MCF 10A (cell line): ENCODE measurements at regions not wholly inside any gene's neighbourhood (a gene's known extent, or its start where the extent isn't known, plus 50 kb on each side); places are given as distances from the start of the nearest gene placed in this dataset.

ENCODE experiments used
- BruUV-seq: library from RNA; stranded (reverse); fragments of 400-500 nt; replicated peaks from 2 replicates; lab custom pipeline; 2021; lab: Mats Ljungman, UMichigan
- CTCF ChIA-PET: fragments of 300-600 bp; sonication (Branson Sonifier 250); formaldehyde crosslinking; extraction: SDS; loops from one replicate; lab custom pipeline; 2021; ENCODE audit warnings: antibody characterized with exemption, inconsistent platforms; lab: Yijun Ruan, JAX
- POLR2A ChIA-PET: fragments of 300-600, 350-650 bp; sonication (Branson Sonifier 250); formaldehyde crosslinking; extraction: SDS; loops from one replicate; lab custom pipeline; 2020; ENCODE audit warnings: antibody characterized with exemption, inconsistent platforms; lab: Yijun Ruan, JAX
- DNase-seq: peaks from one replicate; pipeline ENCODE4 v3.0.0-alpha.2; 2018; ENCODE audit not compliant: unreplicated experiment
- H3K27ac Mint-ChIP-seq: one replicate; pipeline ENCODE4 v1.8.0; 2022; ENCODE audit warnings: mild to moderate bottlenecking, low read depth, mixed read lengths; ENCODE audit not compliant: unreplicated experiment
- H3K27me3 Mint-ChIP-seq: one replicate; pipeline ENCODE4 v1.8.0; 2022; ENCODE audit warnings: mixed read lengths; ENCODE audit not compliant: insufficient read depth, unreplicated experiment
- H3K36me3 Mint-ChIP-seq: one replicate; pipeline ENCODE4 v1.8.0; 2022; ENCODE audit warnings: mild to moderate bottlenecking, moderate library complexity, mixed read lengths; ENCODE audit not compliant: insufficient read depth, unreplicated experiment
- H3K4me1 Mint-ChIP-seq: one replicate; pipeline ENCODE4 v1.8.0; 2022; ENCODE audit warnings: mixed read lengths; ENCODE audit not compliant: insufficient read depth, unreplicated experiment
- H3K4me3 Mint-ChIP-seq: one replicate; pipeline ENCODE4 v1.8.0; 2022; ENCODE audit warnings: mild to moderate bottlenecking, moderate library complexity, mixed read lengths; ENCODE audit not compliant: unreplicated experiment
- H3K9me3 Mint-ChIP-seq: one replicate; pipeline ENCODE4 v1.8.0; 2022; ENCODE audit warnings: mixed read lengths; ENCODE audit not compliant: unreplicated experiment
- intact Hi-C: fragments of 100-400 bp; cut with micrococcal nuclease; formaldehyde crosslinking; loops from 2 replicates; pipeline ENCODE4 v1.14.1; 2022
- TF ChIP-seq, protein P1 (sequence below): fragments of 200-600 bp; IDR thresholded peaks from one replicate; pipeline ENCODE4 v1.8.0; 2022; ENCODE audit warnings: antibody characterized with exemption, mild to moderate bottlenecking; ENCODE audit not compliant: unreplicated experiment

DNA sequence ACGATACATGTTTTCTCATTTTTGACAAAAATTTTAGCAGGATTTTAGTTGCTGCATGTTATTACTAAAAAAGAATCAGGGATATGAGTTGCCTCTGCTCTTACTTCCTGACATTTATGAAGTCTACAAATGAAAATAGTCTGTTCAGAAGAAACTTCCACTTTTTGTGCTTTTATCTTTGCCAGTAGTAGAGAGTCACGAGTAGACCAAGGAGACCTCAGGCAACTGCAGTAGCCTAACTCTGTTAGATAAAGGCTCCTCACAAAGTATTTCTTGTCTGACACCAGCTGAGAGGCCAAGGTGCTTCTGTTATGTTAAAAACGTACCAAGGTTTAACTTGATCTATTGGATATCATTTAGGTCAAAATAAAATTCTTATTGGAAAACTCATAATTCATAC lies 333.9 kb downstream of the NR2F1-AS1 start:
- no TSS peak for BruUV-seq
- no peaks in the 10 kb centered on the region for H3K9me3 Mint-ChIP-seq
- ChIA-PET CTCF (no interaction called here), POLR2A (no interaction called here)
- intact Hi-C loops: no loop called here
- no peak overlapping the region for H3K27ac Mint-ChIP-seq
- no peaks in the 10 kb centered on the region for H3K36me3 Mint-ChIP-seq
- DNase-seq: no peak
- no peaks in the 10 kb centered on the region for H3K4me1 Mint-ChIP-seq
- H3K27me3 Mint-ChIP-seq: no peaks in the 10 kb centered on the region
- no peak overlapping the region for H3K4me3 Mint-ChIP-seq
- TF ChIP-seq, protein P1, sequence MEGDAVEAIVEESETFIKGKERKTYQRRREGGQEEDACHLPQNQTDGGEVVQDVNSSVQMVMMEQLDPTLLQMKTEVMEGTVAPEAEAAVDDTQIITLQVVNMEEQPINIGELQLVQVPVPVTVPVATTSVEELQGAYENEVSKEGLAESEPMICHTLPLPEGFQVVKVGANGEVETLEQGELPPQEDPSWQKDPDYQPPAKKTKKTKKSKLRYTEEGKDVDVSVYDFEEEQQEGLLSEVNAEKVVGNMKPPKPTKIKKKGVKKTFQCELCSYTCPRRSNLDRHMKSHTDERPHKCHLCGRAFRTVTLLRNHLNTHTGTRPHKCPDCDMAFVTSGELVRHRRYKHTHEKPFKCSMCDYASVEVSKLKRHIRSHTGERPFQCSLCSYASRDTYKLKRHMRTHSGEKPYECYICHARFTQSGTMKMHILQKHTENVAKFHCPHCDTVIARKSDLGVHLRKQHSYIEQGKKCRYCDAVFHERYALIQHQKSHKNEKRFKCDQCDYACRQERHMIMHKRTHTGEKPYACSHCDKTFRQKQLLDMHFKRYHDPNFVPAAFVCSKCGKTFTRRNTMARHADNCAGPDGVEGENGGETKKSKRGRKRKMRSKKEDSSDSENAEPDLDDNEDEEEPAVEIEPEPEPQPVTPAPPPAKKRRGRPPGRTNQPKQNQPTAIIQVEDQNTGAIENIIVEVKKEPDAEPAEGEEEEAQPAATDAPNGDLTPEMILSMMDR: no peak

DNA sequence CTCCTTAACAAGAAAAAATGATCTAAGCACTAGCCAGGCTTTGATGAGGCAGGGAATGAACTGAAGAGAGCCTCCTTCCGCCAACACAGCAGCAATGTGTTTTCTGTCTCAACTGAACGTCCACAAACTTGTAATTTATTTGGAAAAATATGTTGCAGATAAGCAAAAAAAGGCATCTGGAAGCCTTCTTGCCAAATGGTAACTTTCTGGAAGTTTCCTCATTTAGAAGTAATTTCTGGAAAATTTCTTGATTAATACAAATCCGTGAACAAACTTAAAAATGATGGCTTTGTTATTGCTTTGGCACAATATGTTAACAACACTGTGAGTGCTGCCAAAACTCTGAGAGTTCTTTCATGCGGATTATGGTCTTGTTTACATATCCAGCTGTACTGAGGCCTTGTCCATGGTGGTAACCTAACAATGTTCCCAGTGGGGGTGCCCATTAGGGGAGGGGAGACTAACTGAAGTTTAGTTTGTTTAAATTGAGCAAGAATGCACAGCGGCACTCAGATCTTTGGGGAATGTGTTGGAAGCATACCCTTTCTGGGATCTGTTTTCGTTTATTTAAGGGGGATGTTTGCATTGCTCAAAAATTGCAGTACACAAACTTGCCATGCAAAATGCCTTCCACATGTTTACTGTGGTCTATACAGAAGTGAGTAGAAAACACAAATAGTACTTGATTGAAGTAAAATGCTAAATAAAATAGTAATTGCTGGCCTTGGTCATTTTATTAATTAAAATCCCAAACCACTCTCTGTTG lies 334.7 kb downstream of the NR2F1-AS1 start:
- no peaks in the 10 kb centered on the region for H3K27me3 Mint-ChIP-seq
- no peaks in the 10 kb centered on the region for H3K9me3 Mint-ChIP-seq
- no peak overlapping the region for H3K4me3 Mint-ChIP-seq
- TF ChIP-seq, protein P1: no peak
- H3K36me3 Mint-ChIP-seq: no peaks in the 10 kb centered on the region
- POLR2A ChIA-PET: no interaction called here
- DNase-seq: no peak
- no peak overlapping the region for H3K27ac Mint-ChIP-seq
- BruUV-seq: no TSS peak
- intact Hi-C loops: no loop called here
- CTCF ChIA-PET: interaction anchor here (0.5 kb wide), 1 partner anchor 37 kb away, joined by 3 read pairs; no protein-coding TSS in a partner anchor
- H3K4me1 Mint-ChIP-seq: no peaks in the 10 kb centered on the region

DNA sequence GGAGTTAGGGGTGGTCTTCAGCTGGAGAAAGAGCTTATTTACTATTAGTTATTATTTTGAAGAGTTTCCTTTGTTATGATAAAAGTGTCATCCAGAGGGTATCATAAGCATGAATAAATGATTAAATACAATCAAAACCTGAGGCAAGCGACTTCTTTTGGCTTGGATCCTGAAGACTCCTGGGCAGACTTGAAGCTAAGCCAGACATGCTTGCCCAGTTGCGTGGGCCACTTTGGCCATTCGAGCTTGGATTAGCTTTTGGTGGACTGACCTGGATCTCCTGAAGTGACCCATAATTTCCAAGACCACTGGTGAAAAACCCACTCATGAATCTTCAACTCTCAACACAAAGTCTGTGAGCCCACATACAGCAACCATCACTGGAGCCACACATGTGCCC lies 335.8 kb downstream of the NR2F1-AS1 start:
- Mint-ChIP-seq H3K36me3 (no peaks in the 10 kb centered on the region), H3K4me1 (no peaks in the 10 kb centered on the region), H3K27me3 (no peaks in the 10 kb centered on the region), H3K4me3 (no peak overlapping the region), H3K9me3 (no peaks in the 10 kb centered on the region), H3K27ac (no peak overlapping the region)
- POLR2A ChIA-PET: interaction anchor here (0.5 kb wide), 1 partner anchor 991 kb away, joined by 3 read pairs; no protein-coding TSS in a partner anchor
- TF ChIP-seq, protein P1: no peak
- intact Hi-C loops: no loop called here
- CTCF ChIA-PET: no interaction called here
- no peak for DNase-seq
- BruUV-seq: no TSS peak

DNA sequence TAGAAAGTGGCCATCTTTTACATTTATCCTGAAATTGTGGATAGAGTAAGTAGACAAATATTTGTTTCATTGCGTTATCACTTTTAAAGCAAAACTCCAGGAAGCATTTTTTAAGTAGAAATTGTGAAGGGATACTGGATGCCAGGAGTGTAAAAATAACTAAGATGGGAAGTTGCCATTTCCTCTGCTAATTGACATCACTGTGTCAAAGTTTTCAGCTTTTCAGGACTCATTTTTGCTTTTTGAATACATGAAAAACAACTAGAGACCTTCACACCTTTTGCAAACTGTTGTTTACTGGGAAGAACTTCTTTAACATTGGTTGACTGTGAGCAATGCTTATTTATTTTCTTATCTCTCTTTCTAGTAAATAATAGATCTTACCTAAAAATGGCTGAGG lies 337.5 kb downstream of the NR2F1-AS1 start:
- intact Hi-C loops: no loop called here
- CTCF ChIA-PET: no interaction called here
- TF ChIP-seq, protein P1: no peak
- H3K36me3 Mint-ChIP-seq: no peaks in the 10 kb centered on the region
- no peaks in the 10 kb centered on the region for H3K9me3 Mint-ChIP-seq
- POLR2A ChIA-PET: no interaction called here
- no peak for DNase-seq
- no peaks in the 10 kb centered on the region for H3K4me1 Mint-ChIP-seq
- no TSS peak for BruUV-seq
- no peak overlapping the region for H3K27ac Mint-ChIP-seq
- no peak overlapping the region for H3K4me3 Mint-ChIP-seq
- H3K27me3 Mint-ChIP-seq: no peaks in the 10 kb centered on the region
